ENCODE measurements at regions not wholly inside any gene's neighbourhood (a gene's known extent, or its start where the extent isn't known, plus 50 kb on each side); places are given as distances from the start of the nearest gene placed in this dataset.

- no peak for ATAC-seq
- intact Hi-C loops (cut with DNase I): no loop called here
- no peak for DNase-seq (ENCODE audit: missing footprints)
These were observed 132.3 kb upstream of the ARHGEF9 start for GRCh38 chrX:63917296-63917695.

- intact Hi-C loops (cut with DNase I): no loop called here
- ATAC-seq: no peak
- DNase-seq (ENCODE audit: missing footprints): no peak
These were observed 128.7 kb upstream of the ARHGEF9 start for GRCh38 chrX:63913719-63914118.

DNA sequence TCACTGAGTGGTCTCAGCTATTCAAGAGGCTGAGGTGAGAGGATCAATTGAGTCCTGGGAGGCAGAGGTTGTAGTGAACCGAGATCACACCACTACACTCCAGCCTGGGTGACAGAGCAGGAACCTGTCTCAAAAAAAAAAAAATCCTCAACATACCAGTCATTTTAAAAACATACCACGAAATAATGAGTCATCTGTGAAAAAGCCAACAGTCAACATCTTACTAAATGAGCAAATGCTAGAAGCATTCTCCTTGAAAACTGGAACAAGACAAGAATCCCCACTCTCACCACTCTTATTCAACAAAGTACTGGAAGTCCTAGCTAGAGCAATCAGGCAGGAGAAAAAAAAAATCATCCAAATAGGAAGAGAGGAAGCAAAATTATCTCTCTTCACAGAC is 104.0 kb upstream of the ARHGEF9 start:
- ATAC-seq (no peak), DNase-seq (ENCODE audit: missing footprints) (no peak)
- intact Hi-C loops (cut with DNase I): no loop called here

- intact Hi-C loops (cut with DNase I): no loop called here
- no peak for ATAC-seq
- no peak for DNase-seq (ENCODE audit: missing footprints)
These were observed 100.1 kb upstream of the ARHGEF9 start for GRCh38 chrX:63884821-63885790.

GRCh38 chrX:63869506-63869905 is 84.5 kb upstream of the ARHGEF9 start:
- intact Hi-C loops (cut with DNase I): no loop called here
- DNase-seq (ENCODE audit: missing footprints) (no peak), ATAC-seq (no peak)

GRCh38 chrX:63855896-63856295 is 70.9 kb upstream of the ARHGEF9 start:
- DNase-seq (ENCODE audit: missing footprints) (no peak), ATAC-seq (no peak)

DNA sequence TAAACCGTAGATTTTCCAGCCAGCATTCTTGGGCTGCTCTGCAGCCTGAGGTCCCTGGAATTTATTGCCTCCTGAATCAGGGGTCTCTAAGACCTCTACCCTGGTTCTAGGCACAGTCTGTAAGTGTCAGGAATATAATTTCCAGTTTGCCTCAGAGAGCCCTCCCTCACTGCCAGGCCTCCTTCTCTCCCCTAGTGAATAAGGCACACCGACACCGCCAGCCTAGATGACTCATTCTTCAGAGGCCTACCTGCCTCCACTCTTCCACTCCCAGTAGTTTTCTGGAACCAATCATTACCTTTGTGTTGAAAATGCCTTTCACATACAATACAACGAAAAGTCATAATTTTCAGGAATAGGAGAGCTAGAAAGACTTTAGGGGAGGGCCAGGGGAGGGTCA is 50.3 kb upstream of the ARHGEF9 start:
- ATAC-seq (no peak), DNase-seq (ENCODE audit: missing footprints) (no peak)
- intact Hi-C loops (cut with DNase I): no loop called here

More at GRCh38 chrX:63855896-63856295, 70.9 kb upstream of the ARHGEF9 start:
- intact Hi-C loops (cut with DNase I): no loop called here

All from Right ventricle myocardium inferior (tissue), 1 donor.